Fibroblast of lung (primary cell): ENCODE measurements at regions not wholly inside any gene's neighbourhood (a gene's known extent, or its start where the extent isn't known, plus 50 kb on each side); places are given as distances from the start of the nearest gene placed in this dataset.

ENCODE experiments used
- CTCF ChIP-seq, 2 donors: IDR thresholded peaks in 1 of 2; conservative IDR thresholded peaks in 1 of 2; 1 replicate in 1 of 2; 2 replicates in 1 of 2; pipeline ENCODE4 v1.5.1; 2011 to 2012; ENCODE audit warnings: low read length in 2 of 2, control low read depth in 1 of 2, inconsistent platforms in 1 of 2, low read depth in 1 of 2, mild to moderate bottlenecking in 1 of 2
- EZH2 ChIP-seq: IDR thresholded peaks from 2 replicates; pipeline ENCODE4 v1.5.1; 2012; ENCODE audit warnings: low read length, control low read depth, mild to moderate bottlenecking; ENCODE audit errors: missing control alignments

- TF ChIP-seq CTCF (conservative IDR thresholded peaks at IDR 0.05 in 1 of 2, IDR thresholded peaks at IDR 0.05 in 1 of 2; ENCODE audit: low read depth in 1 of 2, low read length in 2 of 2) (no peak), EZH2 (no peak)
These were observed 136.8 kb downstream of the URB2 start for GRCh38 chr1:229762891-229763290.
